Stimulated activated CD8-positive, alpha-beta memory T cell treated with anti-CD3 and anti-CD28 coated beads, Interleukin-12 subunit alpha, Interleukin-12 subunit beta, amount 100 ng/mL, for 24 hours (primary cell): ENCODE measurements at regions not wholly inside any gene's neighbourhood (a gene's known extent, or its start where the extent isn't known, plus 50 kb on each side); places are given as distances from the start of the nearest gene placed in this dataset.
"Not testable (repeated sequence)": the region's sequence is repeated elsewhere in the genome, so short reads cannot be mapped to it uniquely, and the experiment has no call there.

Source experiments
- DNase-seq: peaks from one replicate; pipeline ENCODE4 v3.0.0-alpha.2; 2020; ENCODE audit errors: extremely low read depth

DNA sequence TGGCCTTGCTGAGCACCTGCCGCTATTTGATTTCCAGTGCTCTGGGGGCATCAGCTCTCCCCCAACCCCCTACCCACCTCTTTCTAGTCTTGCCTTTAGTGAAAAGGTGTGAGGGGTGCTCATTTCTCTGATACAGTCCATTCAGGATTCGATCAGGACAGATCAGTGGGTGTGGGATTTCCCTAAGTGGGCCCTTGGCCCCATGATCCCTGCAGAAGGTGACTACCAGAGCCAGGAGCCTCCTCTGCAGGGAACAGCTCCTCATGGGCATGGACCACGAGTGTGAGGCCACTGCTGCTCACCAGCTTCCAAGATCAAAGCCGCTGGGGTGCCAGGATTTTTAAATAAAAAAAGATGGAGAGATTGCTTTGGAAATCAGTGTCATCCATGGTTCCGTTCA, 835.2 kb upstream of the ID2 start:
- DNase-seq, result no peak

- DNase-seq, result no peak
These were observed 834.5 kb upstream of the ID2 start for GRCh38 chr2:7847321-7847720.

GRCh38 chr2:7849027-7849426, 832.8 kb upstream of the ID2 start:
- no peak for DNase-seq

GRCh38 chr2:7849531-7849930, 832.3 kb upstream of the ID2 start:
- no peak for DNase-seq

- no peak for DNase-seq
These were observed 829.3 kb upstream of the ID2 start for GRCh38 chr2:7852546-7852945.

- no peak for DNase-seq
These were observed 824.0 kb upstream of the ID2 start for GRCh38 chr2:7857904-7858303.

DNA sequence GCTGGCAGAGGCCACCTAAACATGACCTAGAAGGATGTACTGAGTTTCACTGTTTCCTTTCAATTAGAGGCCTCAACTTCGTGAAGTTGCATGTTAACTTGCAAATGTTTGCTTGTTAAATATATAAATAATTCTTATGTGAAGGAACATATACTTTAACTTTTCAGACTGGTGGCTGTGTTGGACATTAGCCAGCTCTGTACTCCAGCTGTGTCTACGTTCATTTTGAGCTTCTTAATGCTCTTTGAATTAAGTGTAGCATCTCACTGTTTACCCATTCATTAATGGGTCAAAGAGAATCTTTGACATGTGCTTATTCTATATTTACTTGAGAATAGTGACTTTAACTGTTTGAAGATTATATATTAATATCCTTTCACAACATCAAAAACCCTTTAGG, 823.2 kb upstream of the ID2 start:
- DNase-seq, result no peak

DNA sequence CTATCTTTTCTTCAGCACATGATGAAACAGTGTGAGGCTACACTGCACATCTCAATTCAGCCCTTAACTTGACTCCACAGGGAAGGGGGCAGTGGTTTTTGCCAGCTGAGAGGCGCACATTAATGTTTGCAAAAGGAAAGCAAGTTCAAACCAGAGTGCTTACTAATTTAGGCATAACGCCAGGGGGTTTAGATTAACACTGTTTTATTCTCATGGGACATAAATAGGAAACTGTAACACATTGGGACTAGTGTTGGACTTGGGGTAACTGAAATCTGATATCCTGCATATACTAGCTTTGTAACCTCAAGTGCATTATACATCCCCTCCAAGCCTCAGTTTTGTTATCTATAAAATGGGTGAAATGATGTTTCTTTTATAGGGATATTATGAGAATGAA, 821.2 kb upstream of the ID2 start:
- DNase-seq, result no peak

- DNase-seq, result no peak
These were observed 819.8 kb upstream of the ID2 start for GRCh38 chr2:7861910-7862702.

DNA sequence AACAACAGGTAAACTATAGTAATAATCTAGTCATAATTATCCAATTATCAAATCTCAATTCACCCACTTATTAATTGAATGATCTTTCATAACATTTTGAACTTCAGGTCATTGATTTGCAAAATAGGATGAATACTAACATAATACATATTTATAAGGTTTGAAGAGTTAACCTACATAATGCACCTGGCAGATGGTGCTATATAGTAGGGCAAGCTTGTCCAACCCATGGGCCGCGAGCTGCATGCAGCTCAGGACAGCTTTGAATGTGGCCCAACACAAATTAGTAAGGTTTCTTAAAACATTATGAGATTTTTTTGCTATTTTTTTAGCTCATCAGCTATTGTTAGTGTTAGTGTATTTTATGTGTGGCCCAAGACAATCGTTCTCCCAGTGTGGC, 815.8 kb upstream of the ID2 start:
- no peak for DNase-seq

- no peak for DNase-seq
These were observed 815.0 kb upstream of the ID2 start for GRCh38 chr2:7866825-7867224.

DNA sequence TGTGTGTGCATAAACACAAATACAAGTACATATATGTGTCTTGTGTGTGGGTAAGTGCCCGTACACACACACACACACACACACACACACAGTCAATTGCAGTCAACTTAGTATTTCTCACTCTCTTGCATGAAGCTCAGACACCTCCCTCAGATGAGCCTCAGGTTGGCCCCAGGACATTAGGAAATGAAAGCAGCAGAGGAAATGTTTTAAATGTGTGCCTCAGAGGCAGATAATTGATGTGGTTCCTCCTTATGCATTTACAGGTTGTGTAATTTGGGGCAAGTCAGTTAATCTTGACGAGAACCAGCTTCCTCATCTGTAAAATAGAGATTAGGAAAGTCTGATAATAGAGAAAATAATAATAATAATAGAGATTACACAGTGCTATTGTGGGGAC, 814.0 kb upstream of the ID2 start:
- DNase-seq, result no peak

- no peak for DNase-seq
These were observed 813.0 kb upstream of the ID2 start for GRCh38 chr2:7868836-7869235.

- DNase-seq, result not testable (repeated sequence)
These were observed 805.4 kb upstream of the ID2 start for GRCh38 chr2:7876445-7876844.

GRCh38 chr2:7878266-7878665, 803.6 kb upstream of the ID2 start:
- not testable (repeated sequence) for DNase-seq

DNA sequence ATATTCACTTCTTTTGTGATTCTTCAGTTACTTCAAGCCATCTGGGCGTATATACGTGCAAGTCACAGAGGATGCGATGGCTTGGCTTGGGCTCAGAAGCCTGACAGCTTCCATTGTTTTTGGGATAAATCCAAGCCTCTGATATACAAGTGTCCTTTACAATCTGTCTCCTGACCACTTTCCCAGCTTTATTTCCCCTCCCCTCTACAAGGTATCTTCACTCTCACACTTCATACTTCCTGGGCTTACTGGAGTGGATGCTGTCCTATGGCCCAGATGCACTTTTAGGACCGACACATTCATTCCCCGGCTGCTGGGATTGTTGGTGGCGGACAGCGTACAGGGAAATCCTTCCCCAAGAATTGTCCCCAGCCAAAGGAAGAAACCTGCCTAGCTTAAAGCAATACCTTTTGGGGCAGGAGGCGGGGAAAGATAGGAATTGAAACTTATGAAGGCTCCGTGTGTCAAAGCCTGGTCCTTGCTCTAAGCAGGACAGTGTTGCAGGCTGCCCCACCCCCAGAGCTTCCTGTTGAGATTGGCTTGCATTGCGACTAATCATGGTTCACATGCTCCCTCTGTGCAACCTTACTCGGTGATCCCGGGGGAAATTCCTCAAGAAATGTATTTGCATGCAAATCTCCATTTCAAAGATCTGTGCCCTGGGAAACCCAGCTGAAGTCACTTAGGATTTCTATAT, 802.9 kb upstream of the ID2 start:
- no peak for DNase-seq

DNA sequence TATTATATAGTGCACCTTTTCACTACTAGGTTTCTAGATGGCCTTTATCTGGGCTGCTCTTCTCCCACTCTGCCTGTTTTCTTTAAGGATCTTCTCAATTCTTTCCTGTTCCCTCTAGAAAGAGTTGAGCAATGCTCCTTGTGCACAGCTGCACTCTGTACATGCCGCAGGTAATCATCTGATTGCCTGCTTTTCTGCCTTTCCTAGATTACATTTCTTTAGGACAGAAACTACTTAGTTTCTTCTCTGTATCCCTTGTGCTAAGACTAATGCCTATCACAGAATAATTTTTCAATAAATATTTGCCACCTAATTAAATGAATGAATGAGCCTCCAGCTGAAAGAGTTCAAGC, 802.4 kb upstream of the ID2 start:
- DNase-seq, result no peak

DNA sequence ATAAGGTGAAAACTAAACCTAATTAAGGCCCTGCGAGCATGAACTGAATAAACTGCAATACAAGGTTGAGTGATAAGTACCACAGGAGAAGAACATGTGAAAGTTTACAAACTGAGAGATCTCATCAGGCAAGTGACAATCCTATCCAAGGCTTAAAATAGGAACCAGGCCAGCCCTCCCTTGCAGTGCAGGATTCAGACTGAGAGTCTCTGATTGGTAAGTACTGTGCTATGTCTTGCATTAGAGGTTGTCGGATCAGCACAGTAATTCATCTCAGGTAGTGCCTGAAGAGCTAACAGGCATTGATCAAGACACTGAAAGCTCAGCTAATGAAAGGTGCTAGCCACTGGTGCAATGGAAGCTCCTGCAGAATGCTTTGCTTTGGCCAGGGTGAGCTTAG, 801.7 kb upstream of the ID2 start:
- DNase-seq, result no peak

DNA sequence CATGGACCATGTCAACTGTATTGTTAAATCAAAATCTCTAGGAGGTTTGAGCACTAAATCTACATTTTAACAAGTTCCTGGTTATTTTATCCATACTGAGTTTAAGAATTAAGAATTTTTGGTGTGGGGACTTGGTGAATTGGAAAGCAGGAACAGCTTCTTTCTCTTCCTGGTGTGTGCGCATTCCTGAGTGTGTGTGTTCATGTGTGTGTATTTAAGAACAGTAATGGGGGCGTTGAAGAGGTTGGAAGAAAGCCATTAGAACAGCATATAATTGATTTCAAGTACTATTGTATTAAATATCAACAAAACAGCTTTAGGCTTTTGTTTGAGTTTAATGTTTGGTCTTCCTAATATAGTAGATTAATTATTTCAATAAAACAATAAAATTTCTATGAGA, 801.3 kb upstream of the ID2 start:
- DNase-seq, result no peak

- DNase-seq, result no peak
These were observed 800.8 kb upstream of the ID2 start for GRCh38 chr2:7881063-7881462.

GRCh38 chr2:7881466-7881865, 800.4 kb upstream of the ID2 start:
- no peak for DNase-seq

DNA sequence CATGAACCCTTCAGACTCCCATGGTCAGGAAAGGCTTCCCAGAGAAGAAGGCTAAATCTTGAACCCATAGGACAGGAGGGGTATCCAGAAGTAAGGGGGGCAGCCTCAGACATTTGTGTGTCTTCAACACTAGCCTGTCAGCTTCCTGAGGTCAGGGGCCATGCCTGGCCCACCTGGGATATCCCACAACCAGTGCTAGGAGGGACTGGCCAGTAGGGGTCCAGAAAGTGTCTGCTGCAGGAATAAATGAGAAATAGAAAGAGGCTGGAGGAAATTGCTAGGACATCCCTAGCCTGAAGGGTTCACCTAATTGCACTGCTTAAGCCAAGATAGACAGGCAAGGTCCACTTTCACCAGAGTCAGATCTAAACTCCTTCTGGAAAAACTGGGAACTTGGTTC, 799.6 kb upstream of the ID2 start:
- no peak for DNase-seq

- DNase-seq, result no peak
These were observed 797.5 kb upstream of the ID2 start for GRCh38 chr2:7884338-7884737.

GRCh38 chr2:7886666-7887065, 795.2 kb upstream of the ID2 start:
- no peak for DNase-seq
